ENCODE measurements at regions not wholly inside any gene's neighbourhood (a gene's known extent, or its start where the extent isn't known, plus 50 kb on each side); places are given as distances from the start of the nearest gene placed in this dataset.
"Not testable (repeated sequence)": the region's sequence is repeated elsewhere in the genome, so short reads cannot be mapped to it uniquely, and the experiment has no call there.

DNA sequence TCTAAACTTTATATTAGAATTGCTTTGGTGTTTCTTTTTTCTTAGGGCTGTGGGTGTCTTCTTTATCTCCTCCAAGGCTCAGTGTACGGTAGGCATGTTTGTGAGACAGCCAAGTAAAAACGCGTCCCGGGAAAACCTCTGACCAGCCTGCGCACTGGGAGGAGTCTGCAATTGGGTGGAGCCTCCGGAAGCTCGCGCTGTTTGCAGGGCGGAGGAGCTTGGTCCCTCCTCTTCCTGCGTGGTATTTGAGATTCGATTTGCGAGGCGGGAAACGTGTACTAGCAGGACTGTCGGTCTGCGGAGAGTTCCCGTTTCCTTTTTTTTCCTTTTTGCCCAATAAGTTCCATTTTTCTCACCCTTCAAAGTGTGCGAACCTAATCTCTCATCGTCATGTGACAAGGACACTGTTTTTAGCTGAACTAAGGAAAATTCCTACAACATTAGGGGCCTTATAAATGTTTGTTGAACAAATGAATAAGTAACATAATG, 182.1 kb upstream of the OTX2 start:
- no peak for DNase-seq

DNA sequence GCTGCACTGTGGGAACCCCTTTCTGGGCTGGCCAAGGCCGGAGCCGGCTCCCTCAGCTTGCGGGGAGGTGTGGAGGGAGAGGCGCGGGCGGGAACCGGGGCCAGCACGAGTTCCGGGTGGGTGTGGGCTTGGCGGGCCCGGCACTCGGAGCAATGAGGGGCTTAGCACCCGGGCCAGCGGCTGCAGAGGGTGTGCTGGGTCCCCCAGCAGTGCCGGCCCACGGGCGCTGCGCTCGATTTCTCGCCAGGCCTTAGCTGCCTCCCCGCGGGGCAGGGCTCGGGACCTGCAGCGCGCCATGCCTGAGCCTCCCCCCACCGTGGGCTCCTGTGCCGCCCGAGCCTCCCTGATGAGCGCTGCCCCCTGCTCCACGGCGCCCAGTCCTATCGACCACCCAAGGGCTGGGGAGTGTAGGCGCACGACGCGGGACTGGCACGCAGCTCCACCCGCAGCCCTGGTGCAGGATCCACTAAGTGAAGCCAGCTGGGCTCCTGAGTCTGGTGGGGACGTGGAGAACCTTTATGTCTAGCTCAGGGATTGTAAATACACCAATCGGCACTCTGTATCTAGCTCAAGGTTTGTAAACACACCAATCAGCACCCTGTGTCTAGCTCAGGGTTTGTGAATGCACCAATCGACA, 180.8 kb upstream of the OTX2 start:
- DNase-seq, result not testable (repeated sequence)

DNA sequence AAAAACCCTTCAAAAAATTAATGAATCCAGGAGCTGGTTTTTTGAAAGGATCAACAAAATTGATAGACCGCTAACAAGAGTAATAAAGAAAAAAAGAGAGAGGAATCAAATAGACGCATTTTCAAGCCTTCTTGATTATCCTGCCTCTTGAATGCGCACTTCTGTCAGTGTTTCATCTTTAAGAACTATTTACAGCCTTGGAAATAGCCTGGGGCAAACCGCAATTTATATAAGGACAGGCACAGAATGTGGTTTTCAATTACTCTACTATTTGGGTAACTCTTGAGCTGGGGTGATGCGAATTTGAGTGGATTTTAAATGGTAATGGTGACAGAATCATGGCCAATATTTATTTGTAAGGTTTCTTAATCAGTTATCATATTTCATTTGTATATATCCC, 179.1 kb upstream of the OTX2 start:
- DNase-seq, result no peak

DNA sequence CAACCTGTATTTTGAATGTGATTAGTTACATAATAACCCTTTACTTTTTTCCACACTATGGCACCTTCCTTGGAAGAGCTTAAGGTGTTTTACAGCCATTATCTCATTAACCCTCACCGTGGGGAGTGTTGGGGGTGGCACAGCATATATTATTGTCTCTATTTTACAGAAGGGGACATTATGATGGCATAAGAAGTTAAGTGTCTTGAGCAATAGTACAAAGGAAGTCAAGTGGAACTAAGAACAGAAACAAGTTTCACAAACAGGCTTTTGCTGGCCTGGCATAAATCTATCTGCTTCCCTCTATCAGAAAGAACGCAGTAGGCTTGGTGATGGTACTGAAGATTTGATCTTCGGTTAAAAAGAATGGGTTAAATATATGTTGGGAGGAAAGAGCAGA, 169.7 kb upstream of the OTX2 start:
- no peak for DNase-seq

DNA sequence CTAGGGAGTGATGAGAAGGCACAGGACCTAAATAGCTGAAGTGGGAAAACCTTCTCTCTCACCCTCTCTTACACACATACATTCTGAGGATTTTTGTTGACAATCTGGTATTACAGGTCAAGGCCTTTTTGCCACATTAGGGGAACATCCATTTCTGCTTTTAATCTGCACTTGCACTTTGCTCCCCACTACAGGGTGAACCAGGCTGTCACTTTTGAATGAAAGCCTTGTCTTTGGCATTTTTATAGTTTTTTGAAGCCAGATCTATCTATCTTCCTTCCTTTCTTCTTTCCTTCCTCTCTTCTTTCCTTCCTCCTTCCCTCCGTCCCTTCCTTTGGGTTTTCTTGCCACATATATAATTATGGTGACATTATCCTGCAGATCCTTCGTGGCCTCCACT, 165.9 kb upstream of the OTX2 start:
- no peak for DNase-seq

DNA sequence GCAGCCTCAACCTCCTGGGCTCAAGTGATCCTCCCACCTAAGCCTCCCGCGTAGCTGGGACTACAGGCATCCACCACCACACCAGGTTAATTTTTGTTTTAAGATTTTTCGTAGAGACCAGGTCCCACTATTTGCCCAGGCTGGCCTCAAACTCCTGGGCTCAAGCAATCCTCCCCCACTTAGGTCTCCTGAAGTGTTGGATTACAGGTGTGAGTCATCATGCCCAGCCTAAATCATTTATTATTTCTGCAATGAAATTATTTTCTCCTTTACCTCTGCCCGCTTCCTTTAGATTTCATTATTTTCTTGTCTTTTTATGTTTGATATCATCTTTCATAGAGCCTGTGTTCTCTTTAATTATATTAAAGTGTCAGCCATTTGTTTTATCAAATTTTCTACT, 165.2 kb upstream of the OTX2 start:
- DNase-seq, result no peak

DNA sequence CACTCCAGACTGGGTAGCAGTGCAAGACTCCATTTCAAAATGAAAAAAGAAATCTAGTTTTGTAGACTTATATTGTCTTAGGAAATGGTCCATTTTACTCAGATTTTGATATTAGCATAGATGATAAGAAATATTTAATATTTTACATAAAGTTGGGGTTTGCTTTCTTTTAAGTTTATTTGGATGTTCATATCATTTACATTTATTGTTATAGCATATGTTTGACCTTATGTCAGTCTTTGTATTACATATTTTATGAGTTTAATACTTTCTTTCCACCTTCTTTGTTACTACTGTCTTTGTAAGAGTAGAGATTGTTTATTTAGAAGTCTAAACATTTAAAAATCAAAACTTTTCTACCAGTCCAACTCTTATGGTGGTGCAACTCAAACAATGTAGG, 162.7 kb upstream of the OTX2 start:
- DNase-seq, result no peak

DNA sequence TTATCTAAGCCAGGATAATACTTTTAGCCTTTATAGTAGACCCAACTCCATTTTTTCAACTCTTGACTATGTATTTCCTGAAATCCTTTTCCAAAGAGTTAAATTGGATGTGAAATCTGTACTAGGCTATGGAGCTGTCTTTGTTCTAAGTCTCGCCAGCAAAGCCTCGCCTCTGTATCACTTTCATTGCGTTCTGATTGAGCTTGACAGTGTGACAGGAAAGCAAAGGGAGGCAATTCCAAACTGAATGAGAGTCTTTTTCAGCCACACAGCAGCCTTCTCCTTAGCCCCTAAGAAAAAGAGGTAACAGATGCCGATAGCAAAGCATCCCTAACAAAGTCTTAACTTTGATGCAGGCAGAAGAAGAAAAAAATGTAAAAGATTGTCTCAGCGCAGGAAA, 154.6 kb upstream of the OTX2 start:
- DNase-seq, result no peak

DNA sequence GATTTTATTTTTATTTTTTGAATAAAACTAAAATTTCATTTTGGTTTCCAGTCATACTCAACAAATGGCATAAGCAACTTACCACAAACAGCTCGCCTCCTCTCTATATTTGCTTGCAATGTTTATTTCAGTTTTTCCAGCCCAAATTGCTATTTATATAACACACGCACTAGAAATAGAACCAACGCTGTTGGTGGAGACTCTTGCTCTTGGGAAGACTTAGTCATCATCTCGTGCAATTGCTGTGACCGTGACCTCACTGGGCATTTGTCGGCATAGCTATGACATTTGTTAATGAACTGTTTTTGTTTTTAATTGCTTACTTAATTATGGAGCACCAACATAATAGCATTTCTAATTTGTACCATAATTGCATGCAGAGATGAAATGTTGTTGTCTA, 153.1 kb upstream of the OTX2 start:
- no peak for DNase-seq

DNA sequence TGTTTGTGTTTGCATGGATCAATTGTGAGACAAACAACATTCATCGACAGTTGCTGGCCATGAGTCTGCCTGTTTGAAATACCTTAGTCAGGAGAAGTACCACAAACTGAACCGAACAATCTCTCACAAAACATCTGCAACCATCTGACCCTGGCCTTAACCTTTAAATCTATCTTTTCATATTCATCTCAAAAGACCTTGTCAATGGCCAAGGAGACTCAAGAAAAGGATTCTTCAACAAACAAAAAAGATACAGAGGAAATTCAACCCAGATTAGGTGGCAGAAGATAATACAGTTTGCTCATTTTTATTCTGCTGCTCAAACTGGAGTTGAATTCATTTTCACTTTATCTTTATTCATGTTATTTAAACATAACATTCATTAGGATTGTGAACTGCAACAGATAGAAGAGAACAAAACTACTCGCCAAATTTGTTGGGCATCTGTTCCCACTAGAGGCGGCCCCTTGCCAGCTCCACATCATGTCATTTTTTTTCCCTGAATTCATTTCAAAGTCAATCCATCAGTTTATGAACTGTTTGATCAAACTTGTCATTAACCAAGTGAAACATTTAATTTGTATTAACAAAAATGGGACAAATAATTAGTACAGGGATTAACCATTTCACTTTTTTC, 152.3 kb upstream of the OTX2 start:
- DNase-seq, result no peak

DNA sequence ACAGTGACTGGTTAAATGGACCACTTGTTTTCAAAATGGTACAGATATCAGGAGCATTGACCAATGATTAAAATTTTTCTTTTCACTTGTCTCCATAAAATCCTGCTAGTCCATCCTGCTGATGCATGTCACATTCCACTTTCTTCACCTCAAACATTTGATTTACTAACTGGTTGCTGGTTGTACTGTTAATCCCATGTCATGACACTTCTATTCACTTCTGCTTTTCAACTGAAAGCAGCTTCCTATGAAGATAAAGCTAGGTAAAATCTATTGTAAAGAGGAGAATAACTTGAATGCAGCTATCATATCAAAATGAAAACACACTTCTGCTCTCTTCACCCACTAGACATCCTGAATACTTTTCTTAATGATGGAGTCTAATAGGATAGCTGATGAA, 149.6 kb upstream of the OTX2 start:
- DNase-seq, result no peak

DNA sequence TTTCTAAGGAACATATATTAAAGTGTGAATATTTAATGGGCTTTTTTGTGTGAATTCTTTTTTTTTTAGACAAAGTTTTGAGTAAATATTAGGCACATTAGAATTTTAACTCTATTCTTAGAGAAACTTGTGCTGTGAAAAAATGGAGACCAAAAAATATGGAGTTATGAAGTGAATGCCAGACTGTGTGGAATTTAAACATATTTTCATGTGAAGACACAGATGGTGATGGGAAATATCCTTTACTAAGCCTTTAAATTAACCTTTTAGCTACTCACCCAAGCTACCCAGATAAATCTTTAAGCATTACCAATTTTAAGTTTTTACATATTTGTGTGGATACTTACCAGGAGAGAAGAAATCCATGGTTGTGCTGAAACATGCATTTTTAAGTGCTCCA, 148.8 kb upstream of the OTX2 start:
- DNase-seq, result no peak

DNA sequence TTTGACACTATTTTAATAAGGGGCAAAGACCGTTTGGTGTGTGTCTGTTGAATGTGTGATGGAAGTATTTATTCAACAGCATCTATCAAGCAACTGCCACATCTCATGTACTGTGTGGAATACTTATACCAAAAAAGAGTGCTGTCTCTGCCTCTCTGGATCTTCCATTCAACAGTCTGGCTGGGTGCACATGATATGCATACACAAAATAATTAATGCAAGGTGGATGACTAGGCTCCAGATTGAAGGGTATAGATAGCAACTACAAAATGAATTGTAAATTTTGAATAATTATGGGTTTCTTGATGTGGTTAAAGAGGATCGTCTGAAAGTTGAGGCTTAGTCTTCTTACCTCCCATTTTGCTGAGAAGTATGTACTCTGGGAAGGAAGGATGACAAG, 145.9 kb upstream of the OTX2 start:
- DNase-seq, result no peak

DNA sequence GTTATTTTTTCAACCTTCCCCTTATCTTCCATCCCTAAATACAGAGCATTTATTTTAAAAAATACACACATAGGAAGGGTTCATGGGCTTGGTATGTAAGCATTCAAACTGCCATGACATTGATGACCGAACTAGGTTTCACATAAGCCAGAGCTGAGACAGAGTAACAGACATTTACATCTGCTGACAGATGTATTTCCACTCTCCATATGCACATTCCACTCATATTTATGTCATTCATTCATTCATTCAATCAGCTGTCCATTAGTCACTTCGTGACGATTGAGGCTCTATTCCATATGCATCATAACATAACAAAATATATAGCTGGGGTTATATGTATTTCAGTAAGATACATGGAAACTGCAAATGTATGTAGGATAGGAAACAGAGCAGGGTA, 145.5 kb upstream of the OTX2 start:
- DNase-seq, result no peak

DNA sequence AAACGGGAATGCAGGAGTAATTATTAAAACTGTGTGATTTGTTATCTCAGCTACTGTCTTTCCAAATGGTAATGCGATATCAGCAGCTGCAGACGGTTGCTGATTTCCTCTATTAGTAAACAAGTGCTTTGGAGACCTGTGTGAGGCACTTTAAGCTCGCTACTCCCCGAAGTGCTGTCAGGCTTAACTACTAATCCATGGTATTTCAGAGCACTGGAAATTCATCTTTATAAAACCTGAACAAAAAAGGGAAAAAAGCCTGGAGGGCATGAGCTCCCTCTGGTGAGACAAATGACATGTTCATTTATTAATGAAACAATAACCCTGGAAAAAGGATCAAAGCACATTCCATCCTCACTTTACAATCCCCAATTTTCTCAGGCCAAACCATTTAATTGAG, 143.6 kb upstream of the OTX2 start:
- no peak for DNase-seq

DNA sequence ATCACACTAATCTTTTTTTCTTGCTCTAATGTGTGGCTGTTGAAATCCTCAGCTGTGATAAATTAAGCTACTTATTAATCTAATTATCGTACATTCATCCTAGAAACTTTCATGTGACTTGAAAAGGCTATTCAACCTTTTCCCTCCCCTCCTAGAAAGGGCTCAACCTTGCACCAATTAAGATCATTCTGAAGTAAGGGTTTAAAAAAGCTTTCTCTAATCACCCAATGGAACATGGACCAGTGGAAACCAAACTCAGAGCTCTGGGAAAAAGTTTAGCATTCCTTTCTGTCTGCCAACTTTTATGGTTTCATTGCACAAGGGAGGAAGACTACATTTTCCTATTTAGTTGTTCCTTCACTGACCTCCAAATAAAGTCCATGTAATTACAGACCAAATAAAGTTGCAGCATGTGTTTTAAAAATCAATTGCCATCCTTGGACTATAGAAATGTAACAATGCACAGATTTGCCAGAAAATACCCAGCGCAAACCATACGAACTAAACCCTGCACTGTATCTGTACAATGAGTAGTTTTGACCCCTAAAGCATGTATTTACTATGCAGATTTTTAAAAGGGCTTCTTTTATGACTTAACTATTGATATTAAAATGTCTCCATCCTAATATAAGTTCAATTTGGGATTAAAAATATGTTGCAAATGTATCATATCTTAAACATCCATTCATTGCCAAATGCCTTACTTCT, 142.6 kb upstream of the OTX2 start:
- DNase-seq, result no peak

DNA sequence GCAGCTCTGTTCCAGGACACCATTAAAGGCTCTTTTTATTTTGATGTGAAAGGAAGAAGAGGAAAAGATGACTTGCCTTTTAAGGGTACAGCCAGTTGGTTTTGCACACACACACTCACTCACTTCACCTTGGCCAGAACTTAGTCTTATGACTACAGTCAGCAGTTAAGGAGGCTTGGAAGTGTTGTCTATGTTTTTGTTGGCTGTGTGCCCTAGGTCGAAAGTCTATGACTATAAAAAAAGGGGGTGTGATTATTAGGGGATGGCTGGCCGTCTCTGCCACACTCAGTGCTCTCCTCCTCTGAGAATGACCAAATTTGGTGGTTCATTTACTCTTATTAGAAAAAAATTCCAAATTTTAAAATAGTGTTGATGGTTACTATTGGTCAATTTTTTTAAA, 139.5 kb upstream of the OTX2 start:
- DNase-seq, result no peak

DNA sequence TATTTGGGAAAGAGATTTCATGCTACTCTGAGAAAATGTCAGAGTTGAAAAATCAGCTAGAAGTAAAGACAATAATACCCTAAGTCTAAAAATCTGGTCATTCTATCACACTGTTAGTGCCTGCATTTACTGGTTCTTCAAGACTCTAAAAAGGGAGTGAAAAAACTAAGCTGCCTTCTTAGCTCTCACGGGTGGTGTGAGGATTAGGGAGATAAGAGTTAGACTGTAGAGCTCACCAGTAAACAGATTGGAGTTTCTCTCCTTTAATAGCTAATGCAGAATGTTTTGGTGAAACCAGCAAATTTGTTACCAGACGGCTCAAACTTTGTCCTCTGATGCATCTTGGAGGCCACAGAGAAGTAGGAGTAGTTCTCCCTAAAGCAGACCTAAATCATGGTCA, 135.0 kb upstream of the OTX2 start:
- DNase-seq, result no peak

DNA sequence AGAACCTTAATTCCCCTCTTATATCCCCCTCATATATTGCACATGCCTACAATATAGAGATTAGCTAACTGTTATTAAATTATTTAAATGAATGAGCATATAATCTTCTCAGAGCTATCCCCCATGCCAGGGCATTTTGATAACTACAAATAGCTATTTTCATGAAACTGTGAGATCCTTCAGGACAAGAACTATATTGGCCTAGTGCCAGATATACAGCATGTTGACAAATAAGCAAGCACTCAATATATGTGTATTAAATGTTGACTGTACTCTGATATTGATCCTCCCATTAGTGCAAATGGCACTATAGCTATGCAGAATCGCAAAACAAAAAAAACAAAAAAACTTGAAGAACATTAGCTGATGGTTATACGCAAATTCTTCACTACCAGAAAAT, 134.1 kb upstream of the OTX2 start:
- DNase-seq, result no peak

DNA sequence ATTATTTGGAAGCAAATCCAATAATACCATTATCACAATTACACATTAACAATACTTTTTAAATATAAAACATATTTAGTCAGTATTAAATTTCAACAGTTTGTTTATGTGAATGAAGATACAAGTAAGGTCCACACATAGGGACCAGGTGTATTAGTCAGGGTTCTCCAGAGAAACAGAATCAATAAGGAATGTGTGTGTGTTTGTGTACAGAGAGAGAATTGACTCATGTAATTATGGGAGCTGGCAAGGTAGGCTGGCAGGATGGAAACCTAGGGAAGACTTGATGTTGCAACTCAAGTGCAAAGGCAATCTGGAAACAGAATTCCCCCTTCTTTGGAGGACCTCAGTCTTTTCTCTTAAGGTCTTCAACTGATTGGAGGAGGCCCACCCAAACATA, 123.2 kb upstream of the OTX2 start:
- no peak for DNase-seq

DNA sequence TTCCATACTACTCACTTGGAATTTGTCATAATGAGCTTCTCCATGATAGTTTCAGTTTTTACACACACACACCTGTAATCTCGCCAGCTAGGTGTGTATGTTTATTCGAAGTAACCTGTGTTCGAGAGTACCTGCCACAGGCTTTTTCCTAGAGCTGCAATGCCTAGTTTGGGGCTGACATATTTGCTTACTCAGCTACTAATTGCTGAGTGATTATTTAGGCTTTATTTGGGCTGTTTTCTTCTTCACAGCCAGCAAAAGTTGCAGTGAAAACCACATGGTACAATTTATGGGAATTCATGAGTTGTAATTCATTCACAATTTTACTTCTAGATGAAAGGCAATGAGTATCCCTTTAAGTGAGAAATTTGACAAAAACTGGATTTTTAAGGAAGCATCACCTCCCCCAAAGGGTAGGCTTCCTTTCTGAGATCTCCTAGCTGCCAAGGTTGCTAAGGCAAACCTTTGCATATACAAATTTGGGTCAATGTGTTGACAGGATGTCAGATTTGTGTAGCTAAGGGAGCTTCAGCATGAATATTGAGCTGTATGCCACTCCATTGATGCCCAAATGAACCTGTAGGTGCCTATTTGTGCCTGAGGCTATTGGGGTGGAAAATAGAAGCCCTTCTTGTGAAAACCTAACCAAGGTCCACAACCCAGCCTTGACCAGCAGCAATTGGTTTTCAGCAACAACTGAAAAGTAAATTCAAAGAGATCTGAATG, 108.7 kb upstream of the OTX2 start:
- no peak for DNase-seq

DNA sequence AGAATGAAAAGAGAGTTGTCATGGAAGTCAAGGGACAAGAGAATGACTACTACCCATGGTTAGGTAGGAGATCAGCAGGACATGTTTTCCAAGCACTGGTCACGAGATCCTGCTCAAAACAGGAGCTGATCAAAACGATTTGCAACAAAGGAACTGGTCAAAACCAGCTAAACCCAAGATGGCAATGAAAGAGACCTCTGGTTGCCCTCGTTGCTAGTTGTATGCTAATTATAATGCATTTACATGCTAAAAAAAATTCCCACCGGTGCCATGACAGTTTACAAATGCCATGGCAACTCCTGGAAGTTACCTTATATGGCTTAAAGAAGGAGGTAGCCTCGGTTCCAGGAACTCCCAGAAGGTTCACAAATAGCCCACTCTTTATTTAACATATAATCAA, 95.0 kb upstream of the OTX2 start:
- no peak for DNase-seq

DNA sequence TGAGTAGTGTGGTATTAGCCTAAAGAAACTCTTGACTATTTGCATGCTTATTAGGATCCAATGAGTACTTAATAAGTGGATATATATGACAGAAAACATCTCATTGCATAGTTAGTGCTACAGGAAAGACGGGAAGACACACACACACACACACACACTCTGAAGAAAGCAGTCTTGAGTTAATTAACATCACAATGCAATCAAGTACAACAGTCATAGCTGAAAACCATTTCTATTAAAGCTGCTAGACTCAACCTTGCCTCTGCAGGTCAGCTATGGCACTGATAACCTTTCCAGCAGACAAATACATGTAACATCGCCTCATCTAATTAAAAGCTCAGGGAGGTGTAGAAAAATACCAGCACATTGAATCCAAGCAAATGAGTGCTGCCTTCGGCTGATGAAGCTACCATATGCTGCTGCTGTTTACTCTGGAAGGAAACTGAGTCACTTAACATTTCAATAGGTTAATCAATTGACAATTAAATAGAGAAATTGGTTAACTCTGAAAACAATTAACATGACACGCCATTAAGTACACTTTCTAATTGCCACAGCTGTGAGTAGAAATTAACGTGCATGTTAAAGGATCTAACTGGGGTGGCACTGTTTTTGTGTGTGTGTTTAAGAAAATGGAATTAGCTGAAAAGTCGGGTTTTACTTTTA, 93.2 kb upstream of the OTX2 start:
- DNase-seq, result no peak

Data from NCI-H1694 treated with DMSO at 0.1 percent for 48 hours (cell line).